ENCODE measurements at regions not wholly inside any gene's neighbourhood (a gene's known extent, or its start where the extent isn't known, plus 50 kb on each side); places are given as distances from the start of the nearest gene placed in this dataset.

DNA sequence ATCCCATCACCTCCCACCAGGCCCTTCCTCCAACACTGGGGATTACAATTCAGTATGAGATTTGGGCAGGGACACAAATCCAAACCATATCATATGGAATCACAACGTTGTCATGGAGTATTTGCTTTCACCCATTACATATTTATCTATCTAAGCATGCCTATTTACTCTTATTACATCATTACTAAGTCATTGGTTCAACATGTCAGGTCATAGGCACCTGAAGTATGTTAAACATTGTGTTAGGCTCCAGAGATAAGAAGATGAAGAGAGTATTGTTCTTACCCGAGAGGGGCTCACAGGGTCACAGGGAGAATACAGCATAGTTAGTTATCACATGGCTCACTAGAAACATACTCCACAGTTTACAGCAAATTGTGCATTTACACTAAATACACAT is 150.5 kb downstream of the TMEM161B start:
- Histone ChIP-seq H3K4me1 (ENCODE audit: control insufficient read depth in 2 of 2, insufficient read depth in 2 of 2, low read length in 2 of 2) (no peaks in the 10 kb centered on the region), H3K9ac (ENCODE audit: low read depth in 1 of 2, low read length in 2 of 2) (no peak overlapping the region), H3K27ac (ENCODE audit: low read depth in 2 of 2, low read length in 2 of 2) (no peak overlapping the region), H3K4me3 (ENCODE audit: low read length in 2 of 2) (no peak overlapping the region), H3K27me3 (ENCODE audit: control insufficient read depth in 2 of 2, insufficient read depth in 2 of 2, low read length in 2 of 2) (no peaks in the 10 kb centered on the region), H3K36me3 (ENCODE audit: control insufficient read depth in 2 of 2, insufficient read depth in 2 of 2, low read length in 2 of 2) (no peaks in the 10 kb centered on the region), H3K9me3 (ENCODE audit: control insufficient read depth in 2 of 2, low read length in 2 of 2) (no peaks in the 10 kb centered on the region)

GRCh38 chr5:88117546-88117945 is 151.1 kb downstream of the TMEM161B start:
- Histone ChIP-seq H3K27me3 (ENCODE audit: control insufficient read depth in 2 of 2, insufficient read depth in 2 of 2, low read length in 2 of 2) (no peaks in the 10 kb centered on the region), H3K4me1 (ENCODE audit: control insufficient read depth in 2 of 2, insufficient read depth in 2 of 2, low read length in 2 of 2) (no peaks in the 10 kb centered on the region), H3K4me3 (ENCODE audit: low read length in 2 of 2) (no peak overlapping the region), H3K36me3 (ENCODE audit: control insufficient read depth in 2 of 2, insufficient read depth in 2 of 2, low read length in 2 of 2) (no peaks in the 10 kb centered on the region), H3K9me3 (ENCODE audit: control insufficient read depth in 2 of 2, low read length in 2 of 2) (no peaks in the 10 kb centered on the region), H3K9ac (ENCODE audit: low read depth in 1 of 2, low read length in 2 of 2) (no peak overlapping the region), H3K27ac (ENCODE audit: low read depth in 2 of 2, low read length in 2 of 2) (no peak overlapping the region)

- Histone ChIP-seq H3K9me3 (ENCODE audit: control insufficient read depth in 2 of 2, low read length in 2 of 2) (no peaks in the 10 kb centered on the region), H3K27ac (ENCODE audit: low read depth in 2 of 2, low read length in 2 of 2) (no peak overlapping the region), H3K36me3 (ENCODE audit: control insufficient read depth in 2 of 2, insufficient read depth in 2 of 2, low read length in 2 of 2) (no peaks in the 10 kb centered on the region), H3K27me3 (ENCODE audit: control insufficient read depth in 2 of 2, insufficient read depth in 2 of 2, low read length in 2 of 2) (no peaks in the 10 kb centered on the region), H3K4me3 (ENCODE audit: low read length in 2 of 2) (no peak overlapping the region), H3K9ac (ENCODE audit: low read depth in 1 of 2, low read length in 2 of 2) (no peak overlapping the region), H3K4me1 (ENCODE audit: control insufficient read depth in 2 of 2, insufficient read depth in 2 of 2, low read length in 2 of 2) (no peaks in the 10 kb centered on the region)
These were observed 152.2 kb downstream of the TMEM161B start for GRCh38 chr5:88116396-88116795.

- Histone ChIP-seq H3K9me3 (ENCODE audit: control insufficient read depth in 2 of 2, low read length in 2 of 2) (no peaks in the 10 kb centered on the region), H3K9ac (ENCODE audit: low read depth in 1 of 2, low read length in 2 of 2) (no peak overlapping the region), H3K27me3 (ENCODE audit: control insufficient read depth in 2 of 2, insufficient read depth in 2 of 2, low read length in 2 of 2) (no peaks in the 10 kb centered on the region), H3K27ac (ENCODE audit: low read depth in 2 of 2, low read length in 2 of 2) (no peak overlapping the region), H3K36me3 (ENCODE audit: control insufficient read depth in 2 of 2, insufficient read depth in 2 of 2, low read length in 2 of 2) (no peaks in the 10 kb centered on the region), H3K4me1 (ENCODE audit: control insufficient read depth in 2 of 2, insufficient read depth in 2 of 2, low read length in 2 of 2) (no peaks in the 10 kb centered on the region), H3K4me3 (ENCODE audit: low read length in 2 of 2) (no peak overlapping the region)
These were observed 153.4 kb downstream of the TMEM161B start for GRCh38 chr5:88115211-88115610.

DNA sequence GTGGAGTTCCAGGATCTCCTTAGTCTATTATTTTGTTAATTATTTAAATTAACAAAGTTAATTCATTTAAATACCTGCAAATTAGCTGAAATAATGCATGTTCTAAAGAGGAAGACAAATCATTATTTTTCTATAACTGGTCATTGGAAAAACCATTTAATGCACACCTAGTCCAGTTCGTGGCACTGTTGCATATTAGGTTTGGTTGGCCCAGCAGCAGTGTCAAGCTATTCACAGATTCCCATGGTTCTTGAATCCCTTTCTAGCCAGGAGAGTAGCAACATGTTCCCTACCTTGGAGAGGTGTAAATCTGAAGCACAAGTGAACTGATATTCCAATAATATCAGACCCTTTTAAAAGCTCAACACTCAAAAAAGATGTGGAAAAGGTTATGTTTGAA is 155.2 kb downstream of the TMEM161B start:
- no peak overlapping the region for H3K4me3 ChIP-seq (ENCODE audit: low read length in 2 of 2)
- no peaks in the 10 kb centered on the region for H3K36me3 ChIP-seq (ENCODE audit: control insufficient read depth in 2 of 2, insufficient read depth in 2 of 2, low read length in 2 of 2)
- H3K27ac ChIP-seq (ENCODE audit: low read depth in 2 of 2, low read length in 2 of 2) = no peak overlapping the region
- no peaks in the 10 kb centered on the region for H3K4me1 ChIP-seq (ENCODE audit: control insufficient read depth in 2 of 2, insufficient read depth in 2 of 2, low read length in 2 of 2)
- no peak overlapping the region for H3K9ac ChIP-seq (ENCODE audit: low read depth in 1 of 2, low read length in 2 of 2)
- no peaks in the 10 kb centered on the region for H3K27me3 ChIP-seq (ENCODE audit: control insufficient read depth in 2 of 2, insufficient read depth in 2 of 2, low read length in 2 of 2)
- H3K9me3 ChIP-seq (ENCODE audit: control insufficient read depth in 2 of 2, low read length in 2 of 2) = no peaks in the 10 kb centered on the region

- Histone ChIP-seq H3K9me3 (ENCODE audit: control insufficient read depth in 2 of 2, low read length in 2 of 2) (no peaks in the 10 kb centered on the region), H3K27me3 (ENCODE audit: control insufficient read depth in 2 of 2, insufficient read depth in 2 of 2, low read length in 2 of 2) (no peaks in the 10 kb centered on the region), H3K9ac (ENCODE audit: low read depth in 1 of 2, low read length in 2 of 2) (no peak overlapping the region), H3K27ac (ENCODE audit: low read depth in 2 of 2, low read length in 2 of 2) (no peak overlapping the region), H3K4me1 (ENCODE audit: control insufficient read depth in 2 of 2, insufficient read depth in 2 of 2, low read length in 2 of 2) (no peaks in the 10 kb centered on the region), H3K36me3 (ENCODE audit: control insufficient read depth in 2 of 2, insufficient read depth in 2 of 2, low read length in 2 of 2) (no peaks in the 10 kb centered on the region), H3K4me3 (ENCODE audit: low read length in 2 of 2) (no peak overlapping the region)
These were observed 158.8 kb downstream of the TMEM161B start for GRCh38 chr5:88109818-88110217.

- Histone ChIP-seq H3K4me1 (ENCODE audit: control insufficient read depth in 2 of 2, insufficient read depth in 2 of 2, low read length in 2 of 2) (no peaks in the 10 kb centered on the region), H3K9me3 (ENCODE audit: control insufficient read depth in 2 of 2, low read length in 2 of 2) (no peaks in the 10 kb centered on the region), H3K27me3 (ENCODE audit: control insufficient read depth in 2 of 2, insufficient read depth in 2 of 2, low read length in 2 of 2) (no peaks in the 10 kb centered on the region), H3K4me3 (ENCODE audit: low read length in 2 of 2) (no peak overlapping the region), H3K27ac (ENCODE audit: low read depth in 2 of 2, low read length in 2 of 2) (no peak overlapping the region), H3K9ac (ENCODE audit: low read depth in 1 of 2, low read length in 2 of 2) (no peak overlapping the region), H3K36me3 (ENCODE audit: control insufficient read depth in 2 of 2, insufficient read depth in 2 of 2, low read length in 2 of 2) (no peaks in the 10 kb centered on the region)
These were observed 160.0 kb downstream of the TMEM161B start for GRCh38 chr5:88108490-88109279.

DNA sequence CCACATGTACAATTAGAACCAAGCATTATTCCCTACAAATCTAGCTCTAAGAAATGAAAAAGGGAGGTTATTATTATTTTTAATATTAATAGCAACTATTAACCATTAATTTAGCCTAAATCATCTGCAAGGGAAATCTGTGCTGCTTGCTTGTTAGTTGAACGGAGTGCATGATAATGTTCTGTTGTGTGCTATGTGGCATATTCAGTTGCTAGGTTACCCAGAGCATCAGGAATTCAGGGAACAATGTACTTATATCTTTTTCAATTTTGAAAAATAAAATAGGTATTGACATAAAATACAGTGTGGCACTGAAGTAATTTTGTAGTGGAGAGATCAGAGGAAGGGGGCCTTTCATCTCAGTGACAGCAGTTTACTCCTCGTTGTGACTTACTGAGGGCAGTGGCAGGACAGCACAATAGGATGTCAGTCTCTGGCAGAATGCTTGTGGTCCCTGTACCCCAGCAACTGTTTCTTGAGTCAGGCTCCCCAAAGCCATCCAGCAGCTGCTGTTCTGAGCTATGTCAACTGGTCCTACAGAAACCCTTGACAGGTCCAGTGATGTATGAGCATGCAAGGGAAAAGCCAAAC is 173.6 kb downstream of the TMEM161B start:
- no peaks in the 10 kb centered on the region for H3K36me3 ChIP-seq (ENCODE audit: control insufficient read depth in 2 of 2, insufficient read depth in 2 of 2, low read length in 2 of 2)
- H3K27me3 ChIP-seq (ENCODE audit: control insufficient read depth in 2 of 2, insufficient read depth in 2 of 2, low read length in 2 of 2) = no peaks in the 10 kb centered on the region
- H3K27ac ChIP-seq (ENCODE audit: low read depth in 2 of 2, low read length in 2 of 2) = no peak overlapping the region
- no peak overlapping the region for H3K9ac ChIP-seq (ENCODE audit: low read depth in 1 of 2, low read length in 2 of 2)
- no peak overlapping the region for H3K4me3 ChIP-seq (ENCODE audit: low read length in 2 of 2)
- no peaks in the 10 kb centered on the region for H3K9me3 ChIP-seq (ENCODE audit: control insufficient read depth in 2 of 2, low read length in 2 of 2)
- H3K4me1 ChIP-seq (ENCODE audit: control insufficient read depth in 2 of 2, insufficient read depth in 2 of 2, low read length in 2 of 2) = no peaks in the 10 kb centered on the region

- H3K4me1 ChIP-seq (ENCODE audit: control insufficient read depth in 2 of 2, insufficient read depth in 2 of 2, low read length in 2 of 2) = no peaks in the 10 kb centered on the region
- no peak overlapping the region for H3K4me3 ChIP-seq (ENCODE audit: low read length in 2 of 2)
- no peaks in the 10 kb centered on the region for H3K9me3 ChIP-seq (ENCODE audit: control insufficient read depth in 2 of 2, low read length in 2 of 2)
- H3K9ac ChIP-seq (ENCODE audit: low read depth in 1 of 2, low read length in 2 of 2) = no peak overlapping the region
- H3K27me3 ChIP-seq (ENCODE audit: control insufficient read depth in 2 of 2, insufficient read depth in 2 of 2, low read length in 2 of 2) = no peaks in the 10 kb centered on the region
- no peak overlapping the region for H3K27ac ChIP-seq (ENCODE audit: low read depth in 2 of 2, low read length in 2 of 2)
- H3K36me3 ChIP-seq (ENCODE audit: control insufficient read depth in 2 of 2, insufficient read depth in 2 of 2, low read length in 2 of 2) = no peaks in the 10 kb centered on the region
These were observed 174.2 kb downstream of the TMEM161B start for GRCh38 chr5:88094403-88094802.

- Histone ChIP-seq H3K27me3 (ENCODE audit: control insufficient read depth in 2 of 2, insufficient read depth in 2 of 2, low read length in 2 of 2) (no peaks in the 10 kb centered on the region), H3K4me3 (ENCODE audit: low read length in 2 of 2) (no peak overlapping the region)
These were observed 174.9 kb downstream of the TMEM161B start for GRCh38 chr5:88093765-88094164.

More at GRCh38 chr5:88093765-88094164, 174.9 kb downstream of the TMEM161B start:
- Histone ChIP-seq H3K36me3 (ENCODE audit: control insufficient read depth in 2 of 2, insufficient read depth in 2 of 2, low read length in 2 of 2) (no peaks in the 10 kb centered on the region), H3K9me3 (ENCODE audit: control insufficient read depth in 2 of 2, low read length in 2 of 2) (no peaks in the 10 kb centered on the region), H3K4me1 (ENCODE audit: control insufficient read depth in 2 of 2, insufficient read depth in 2 of 2, low read length in 2 of 2) (no peaks in the 10 kb centered on the region), H3K9ac (ENCODE audit: low read depth in 1 of 2, low read length in 2 of 2) (no peak overlapping the region), H3K27ac (ENCODE audit: low read depth in 2 of 2, low read length in 2 of 2) (no peak overlapping the region)

Measured in mucosa of rectum (tissue), 2 donors.